SU-DHL-6 (cell line): ENCODE measurements at regions not wholly inside any gene's neighbourhood (a gene's known extent, or its start where the extent isn't known, plus 50 kb on each side); places are given as distances from the start of the nearest gene placed in this dataset.
"Not testable (repeated sequence)": the region's sequence is repeated elsewhere in the genome, so short reads cannot be mapped to it uniquely, and the experiment has no call there.

Source experiments
- H2AFZ ChIP-seq: fragments of 200-600 bp; sonication (generic); 2 replicates; pipeline ENCODE4 v1.6.1; 2014; ENCODE audit warnings: low read depth, mild to moderate bottlenecking, moderate library complexity, mixed read lengths, antibody characterized with exemption, low read length; ENCODE audit not compliant: severe bottlenecking
- H3F3A ChIP-seq: fragments of 200-600 bp; shearing (Covaris generic); 2 replicates; pipeline ENCODE4 v1.6.0; 2016; ENCODE audit warnings: antibody characterized with exemption, mild to moderate bottlenecking; ENCODE audit not compliant: insufficient read depth
- H3K27ac ChIP-seq: fragments of 200-600 bp; sonication (generic); 2 replicates; pipeline ENCODE4 v1.5.1; 2016; ENCODE audit warnings: low read depth, mild to moderate bottlenecking, low read length, moderate library complexity, mixed read lengths
- H3K27me3 ChIP-seq: fragments of 200-600 bp; sonication (generic), shearing (Covaris generic); 2 replicates; pipeline ENCODE4 v1.6.0; 2014; ENCODE audit warnings: mild to moderate bottlenecking, low read length
- H3K36me3 ChIP-seq: fragments of 200-600 bp; sonication (generic); 2 replicates; pipeline ENCODE4 v1.6.1; 2014; ENCODE audit warnings: mild to moderate bottlenecking, low read length, mixed read lengths
- H3K4me2 ChIP-seq: fragments of 300-600, 200-600 bp; shearing (Covaris generic), sonication (generic); 2 replicates; pipeline ENCODE4 v1.6.0; 2014; ENCODE audit warnings: low read length, low read depth, mild to moderate bottlenecking; ENCODE audit not compliant: poor library complexity, severe bottlenecking
- H3K4me3 ChIP-seq: fragments of 200-600 bp; sonication (generic); 2 replicates; pipeline ENCODE4 v1.5.1; 2014; ENCODE audit warnings: antibody characterized with exemption, low read length, mild to moderate bottlenecking, mixed read lengths; ENCODE audit not compliant: insufficient read depth, poor library complexity, severe bottlenecking
- H3K79me2 ChIP-seq: fragments of 200-600 bp; sonication (generic); 2 replicates; pipeline ENCODE4 v1.6.1; 2014; ENCODE audit warnings: mild to moderate bottlenecking, low read length, moderate library complexity; ENCODE audit not compliant: insufficient read depth
- H3K9ac ChIP-seq: fragments of 200-600 bp; sonication (generic); 2 replicates; pipeline ENCODE4 v1.7.0; 2014; ENCODE audit warnings: mild to moderate bottlenecking, low read length
- H3K9me2 ChIP-seq: fragments of 200-600 bp; sonication (generic); replicated peaks from 2 replicates; pipeline ENCODE4 v1.6.1; 2014; ENCODE audit warnings: low read length; ENCODE audit not compliant: insufficient read depth
- H3K9me3 ChIP-seq: fragments of 200-600 bp; sonication (generic); 2 replicates; pipeline ENCODE4 v1.6.1; 2014; ENCODE audit warnings: low read length, mixed read lengths; ENCODE audit not compliant: insufficient read depth
- H4K20me1 ChIP-seq: fragments of 200-600 bp; sonication (generic); 2 replicates; pipeline ENCODE4 v1.6.1; 2014; ENCODE audit warnings: low read depth, mild to moderate bottlenecking, antibody characterized with exemption, low read length, moderate library complexity, mixed read lengths
- CTCF ChIP-seq: fragments of 200-600 bp; sonication (generic); IDR thresholded peaks from one replicate; pipeline ENCODE4 v1.5.1; 2017; ENCODE audit warnings: antibody characterized with exemption, mild to moderate bottlenecking, low read length, moderate library complexity; ENCODE audit not compliant: insufficient read depth, poor library complexity, severe bottlenecking
- EZH2phosphoT487 ChIP-seq: fragments of 200-600 bp; sonication (generic), shearing (Covaris generic); conservative IDR thresholded peaks from 2 replicates; pipeline ENCODE4 v1.6.1; 2018; ENCODE audit warnings: mild to moderate bottlenecking, antibody characterized with exemption, low read length, moderate library complexity, mixed read lengths

- Histone ChIP-seq H3K9me2 (no peaks in the 10 kb centered on the region), H3F3A (no peaks in the 10 kb centered on the region), H3K27me3 (no peaks in the 10 kb centered on the region), H3K36me3 (no peaks in the 10 kb centered on the region), H3K4me3 (no peak overlapping the region), H4K20me1 (no peaks in the 10 kb centered on the region), H2AFZ (no peak overlapping the region), H3K9ac (no peak overlapping the region), H3K27ac (no peak overlapping the region), H3K9me3 (no peaks in the 10 kb centered on the region), H3K4me2 (no peak overlapping the region), H3K79me2 (no peaks in the 10 kb centered on the region)
- no peak for TF ChIP-seq CTCF
- no peak for TF ChIP-seq EZH2phosphoT487
These were observed 139.9 kb upstream of the APC start for GRCh38 chr5:112597831-112598230.

DNA sequence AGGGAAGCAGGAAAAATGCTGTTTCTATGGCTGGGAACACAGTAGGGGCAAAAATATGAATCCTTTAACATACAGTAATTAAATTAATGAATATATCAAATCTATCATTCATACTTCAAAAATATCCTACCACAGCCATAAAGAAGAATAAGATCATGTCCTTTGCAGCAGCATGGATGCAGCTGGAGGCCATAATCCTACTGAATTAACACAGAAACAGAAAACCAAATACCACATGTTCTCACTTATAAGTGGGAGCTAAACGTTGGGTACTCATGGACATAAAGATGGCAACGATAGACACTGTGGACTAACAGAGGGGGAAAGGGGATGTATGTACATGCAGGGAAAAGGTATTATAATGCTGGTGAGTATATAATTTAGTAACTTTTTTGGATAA lies 137.2 kb upstream of the APC start:
- H3K79me2 ChIP-seq, H3K27ac ChIP-seq, H3K27me3 ChIP-seq, H3F3A ChIP-seq, H3K4me3 ChIP-seq, H3K4me2 ChIP-seq, H2AFZ ChIP-seq, H3K9ac ChIP-seq, H3K9me3 ChIP-seq, H4K20me1 ChIP-seq, H3K36me3 ChIP-seq, H3K9me2 ChIP-seq: not testable (repeated sequence)

- H3K36me3 ChIP-seq: no peaks in the 10 kb centered on the region
- no peak overlapping the region for H3K4me3 ChIP-seq
- H4K20me1 ChIP-seq: no peaks in the 10 kb centered on the region
- no peaks in the 10 kb centered on the region for H3K9me2 ChIP-seq
- no peak overlapping the region for H2AFZ ChIP-seq
- H3K79me2 ChIP-seq: no peaks in the 10 kb centered on the region
- no peak overlapping the region for H3K4me2 ChIP-seq
- H3K9me3 ChIP-seq: no peaks in the 10 kb centered on the region
- no peak overlapping the region for H3K9ac ChIP-seq
- no peaks in the 10 kb centered on the region for H3F3A ChIP-seq
- no peaks in the 10 kb centered on the region for H3K27me3 ChIP-seq
- H3K27ac ChIP-seq: no peak overlapping the region
- TF ChIP-seq CTCF (peak; percentile 24), EZH2phosphoT487 (no peak)
These were observed 132.7 kb upstream of the APC start for GRCh38 chr5:112604732-112605630.

GRCh38 chr5:112608975-112609374 lies 128.7 kb upstream of the APC start:
- H3K27me3 ChIP-seq: no peaks in the 10 kb centered on the region
- no peak overlapping the region for H3K4me3 ChIP-seq
- no peaks in the 10 kb centered on the region for H3F3A ChIP-seq
- no peaks in the 10 kb centered on the region for H3K36me3 ChIP-seq
- no peak overlapping the region for H3K27ac ChIP-seq
- H3K9me3 ChIP-seq: no peaks in the 10 kb centered on the region
- no peak overlapping the region for H3K9ac ChIP-seq
- no peak overlapping the region for H3K4me2 ChIP-seq
- H2AFZ ChIP-seq: no peak overlapping the region
- TF ChIP-seq CTCF: no peak
- no peak for TF ChIP-seq EZH2phosphoT487
- no peaks in the 10 kb centered on the region for H4K20me1 ChIP-seq
- H3K9me2 ChIP-seq: no peaks in the 10 kb centered on the region
- H3K79me2 ChIP-seq: no peaks in the 10 kb centered on the region
